Effector CD4-positive, alpha-beta T cell (primary cell): ENCODE measurements at regions not wholly inside any gene's neighbourhood (a gene's known extent, or its start where the extent isn't known, plus 50 kb on each side); places are given as distances from the start of the nearest gene placed in this dataset.
"Not testable (repeated sequence)": the region's sequence is repeated elsewhere in the genome, so short reads cannot be mapped to it uniquely, and the experiment has no call there.

ENCODE experiments used
- DNase-seq: peaks from one replicate; pipeline ENCODE4 v3.0.0-alpha.2; 2020

- DNase-seq: not testable (repeated sequence)
Measured at GRCh38 chr6:27825848-27826611, 86.2 kb downstream of the OR2B2 start.

- no peak for DNase-seq
Measured at GRCh38 chr6:27825025-27825793, 87.0 kb downstream of the OR2B2 start.

- DNase-seq: peak; percentile 19
Measured at GRCh38 chr6:27824211-27825024, 87.8 kb downstream of the OR2B2 start.

GRCh38 chr6:27823714-27824210 lies 88.4 kb downstream of the OR2B2 start:
- peak; percentile 32 for DNase-seq

- DNase-seq: no peak
Measured at GRCh38 chr6:27816906-27817305, 95.3 kb downstream of the OR2B2 start.

- peak; percentile 62 for DNase-seq
Measured at GRCh38 chr6:27814665-27815424, 97.4 kb downstream of the OR2B2 start.

DNA sequence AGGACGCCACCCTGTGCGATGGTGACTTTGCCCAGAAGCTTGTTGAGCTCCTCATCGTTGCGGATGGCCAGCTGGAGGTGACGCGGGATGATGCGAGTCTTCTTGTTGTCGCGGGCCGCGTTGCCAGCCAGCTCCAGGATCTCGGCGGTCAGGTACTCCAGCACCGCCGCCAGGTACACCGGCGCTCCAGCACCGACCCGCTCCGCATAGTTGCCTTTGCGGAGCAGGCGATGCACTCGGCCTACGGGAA lies 97.9 kb downstream of the OR2B2 start:
- not testable (repeated sequence) for DNase-seq

DNA sequence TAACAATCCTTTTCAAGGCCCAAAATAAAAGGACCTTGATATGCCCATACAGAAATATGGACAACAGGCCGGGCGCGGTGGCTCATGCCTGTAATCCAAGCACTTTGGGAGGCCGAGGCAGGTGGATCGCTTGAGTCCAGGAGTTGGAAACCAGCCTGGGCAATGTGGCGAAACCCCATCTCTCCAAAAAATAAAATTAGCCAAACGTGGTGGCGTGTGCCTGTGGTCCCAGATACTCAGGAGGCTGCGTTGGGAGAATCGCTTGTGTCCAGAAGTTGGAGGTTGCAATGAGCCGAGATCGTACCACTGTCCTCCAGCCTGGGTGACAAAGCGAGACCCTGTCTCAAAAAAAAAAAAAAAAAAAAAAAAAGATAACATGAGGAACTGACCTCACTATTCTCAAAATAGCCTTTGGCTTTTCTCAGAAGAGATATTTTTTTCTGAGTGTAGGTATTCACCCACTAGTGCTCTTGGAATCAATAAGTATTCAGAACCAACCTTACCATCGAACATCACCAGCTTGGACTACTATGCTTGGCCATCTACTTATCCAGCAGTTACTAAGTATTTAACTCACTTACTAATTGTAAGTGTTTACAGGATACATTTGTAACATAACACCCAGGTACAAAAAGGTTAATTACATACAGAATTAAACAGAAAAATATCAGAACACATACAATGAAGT lies 99.2 kb downstream of the OR2B2 start:
- no peak for DNase-seq

DNA sequence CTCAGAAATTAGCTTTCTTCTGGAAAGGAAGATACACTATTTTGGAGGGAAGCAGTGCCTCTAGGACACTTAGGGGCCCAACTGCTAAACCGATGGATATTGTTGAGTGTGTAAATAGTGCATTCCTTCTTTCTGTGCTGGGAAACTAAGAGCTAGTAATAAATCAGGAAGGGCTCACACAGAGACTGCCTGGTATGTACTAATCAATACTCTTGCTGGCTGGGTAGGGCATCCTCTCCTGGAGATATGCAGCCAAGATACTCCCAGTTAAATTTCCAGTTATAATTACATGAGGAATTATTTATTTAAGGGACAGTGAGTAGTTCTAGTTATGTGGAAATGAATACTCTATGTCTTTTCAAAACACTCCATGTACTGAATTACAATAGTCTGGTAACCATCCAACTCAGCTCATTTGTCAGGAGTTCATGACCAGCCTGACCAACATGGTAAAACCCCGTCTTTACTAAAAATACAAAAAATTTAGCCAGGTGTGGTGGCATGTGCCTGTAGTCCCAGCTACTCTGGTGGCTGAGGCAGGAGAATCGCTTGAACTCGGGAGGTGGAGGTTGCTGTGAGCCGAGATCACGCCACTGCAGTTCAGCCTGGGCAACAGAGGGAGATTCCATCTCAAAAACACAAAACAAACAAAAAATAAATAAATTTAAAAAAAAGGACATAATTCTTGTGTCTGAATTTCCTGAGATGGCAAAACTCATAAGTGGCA lies 100.0 kb downstream of the OR2B2 start:
- no peak for DNase-seq

- DNase-seq: no peak
Measured at GRCh38 chr6:27811451-27811772, 100.8 kb downstream of the OR2B2 start.

DNA sequence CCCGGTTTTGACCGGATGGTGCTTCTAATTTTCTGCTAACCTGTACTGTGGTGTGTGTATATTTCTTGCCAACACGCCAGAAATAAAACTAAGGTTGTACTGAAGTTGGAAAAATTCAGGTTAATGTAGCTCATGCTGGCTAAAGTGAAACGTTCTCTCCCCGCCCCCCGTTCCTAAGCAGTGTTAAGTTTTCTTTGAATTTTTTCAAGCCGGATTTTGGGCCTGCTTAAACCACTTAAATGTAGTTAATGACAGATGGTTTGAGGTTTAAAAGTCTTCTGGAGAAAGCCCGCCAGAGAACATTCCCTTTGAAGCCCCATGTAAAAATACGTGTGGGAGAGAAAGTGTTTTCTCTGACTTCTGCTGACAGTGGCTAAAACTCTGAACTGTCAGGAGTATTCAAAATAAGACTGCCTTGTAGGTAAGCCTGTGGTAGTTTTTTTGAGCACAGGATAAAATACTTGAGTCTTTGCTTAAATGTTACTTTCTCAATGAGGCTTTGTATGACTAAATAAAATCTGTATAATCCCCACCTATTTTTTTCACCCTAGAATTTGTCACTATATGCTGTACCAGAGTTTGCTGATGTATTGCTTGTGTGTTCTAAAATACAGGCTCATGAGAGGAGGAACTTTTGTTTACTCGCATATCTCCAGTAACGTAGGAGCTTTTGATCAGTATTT lies 101.3 kb downstream of the OR2B2 start:
- DNase-seq: no peak

- DNase-seq: peak; percentile 73
Measured at GRCh38 chr6:27809939-27810767, 102.0 kb downstream of the OR2B2 start.

DNA sequence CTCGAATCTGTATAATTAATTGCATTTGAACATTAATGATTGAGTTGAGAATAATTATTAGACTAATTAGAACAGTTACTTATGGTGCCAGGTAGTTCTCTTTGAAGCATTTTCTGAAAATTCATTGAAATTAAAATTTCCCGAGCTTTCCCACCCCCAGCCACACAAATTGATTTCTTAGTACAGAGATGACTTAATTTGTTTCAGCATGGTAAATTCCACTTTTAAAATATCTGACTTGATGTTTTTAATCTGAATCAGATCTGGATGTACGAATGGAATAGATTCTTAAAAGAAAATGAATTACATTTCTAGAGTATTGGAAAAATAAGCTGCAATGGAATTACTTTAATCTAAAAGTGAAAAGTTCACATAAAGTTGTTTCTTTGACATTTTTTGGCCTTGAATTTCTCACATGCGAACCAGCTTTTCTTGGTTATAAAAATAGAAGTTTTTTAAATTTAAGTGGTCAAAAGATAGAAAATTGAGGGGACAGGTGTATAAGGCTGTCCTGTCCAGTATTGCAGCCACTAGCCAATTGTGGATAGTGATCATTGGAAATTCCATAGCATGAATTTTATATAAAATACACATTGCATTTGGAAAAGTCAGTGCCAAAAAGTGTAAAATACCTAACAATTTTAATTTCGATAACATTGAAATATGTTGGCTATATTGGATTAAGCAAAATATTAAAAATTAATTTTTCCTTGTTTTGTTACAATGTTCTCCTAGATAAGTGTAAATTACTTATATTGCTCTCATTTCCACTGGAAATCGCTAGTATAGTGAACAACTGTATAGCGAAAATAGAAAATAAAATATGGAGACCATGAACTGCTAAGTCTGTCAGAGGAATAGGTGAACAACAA lies 102.9 kb downstream of the OR2B2 start:
- no peak for DNase-seq

DNA sequence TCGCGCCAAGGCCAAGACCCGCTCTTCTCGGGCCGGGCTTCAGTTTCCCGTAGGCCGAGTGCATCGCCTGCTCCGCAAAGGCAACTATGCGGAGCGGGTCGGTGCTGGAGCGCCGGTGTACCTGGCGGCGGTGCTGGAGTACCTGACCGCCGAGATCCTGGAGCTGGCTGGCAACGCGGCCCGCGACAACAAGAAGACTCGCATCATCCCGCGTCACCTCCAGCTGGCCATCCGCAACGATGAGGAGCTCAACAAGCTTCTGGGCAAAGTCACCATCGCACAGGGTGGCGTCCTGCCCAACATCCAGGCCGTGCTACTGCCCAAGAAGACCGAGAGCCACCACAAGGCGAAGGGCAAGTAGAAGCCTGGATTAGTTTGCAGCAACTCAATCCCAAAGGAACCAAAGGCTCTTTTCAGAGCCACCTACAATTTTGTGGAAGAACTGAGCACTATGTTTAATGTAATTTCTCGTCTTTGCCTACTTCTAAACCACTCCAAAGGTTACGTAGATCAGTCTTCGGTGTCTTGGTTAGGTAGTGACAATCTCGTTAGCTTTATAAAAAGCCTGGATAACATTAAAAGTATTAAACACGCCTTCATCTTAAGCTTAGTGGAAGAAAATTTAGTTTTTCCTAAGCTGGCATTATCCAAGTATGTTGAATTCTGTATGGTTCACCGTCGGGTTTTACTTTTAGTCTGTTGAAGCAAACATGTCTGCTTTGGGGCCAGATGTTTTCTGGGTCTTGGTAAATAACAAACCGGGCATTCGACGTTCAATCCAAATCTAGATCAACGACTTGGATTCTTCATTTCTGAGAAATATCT lies 103.7 kb downstream of the OR2B2 start:
- DNase-seq: not testable (repeated sequence)

DNA sequence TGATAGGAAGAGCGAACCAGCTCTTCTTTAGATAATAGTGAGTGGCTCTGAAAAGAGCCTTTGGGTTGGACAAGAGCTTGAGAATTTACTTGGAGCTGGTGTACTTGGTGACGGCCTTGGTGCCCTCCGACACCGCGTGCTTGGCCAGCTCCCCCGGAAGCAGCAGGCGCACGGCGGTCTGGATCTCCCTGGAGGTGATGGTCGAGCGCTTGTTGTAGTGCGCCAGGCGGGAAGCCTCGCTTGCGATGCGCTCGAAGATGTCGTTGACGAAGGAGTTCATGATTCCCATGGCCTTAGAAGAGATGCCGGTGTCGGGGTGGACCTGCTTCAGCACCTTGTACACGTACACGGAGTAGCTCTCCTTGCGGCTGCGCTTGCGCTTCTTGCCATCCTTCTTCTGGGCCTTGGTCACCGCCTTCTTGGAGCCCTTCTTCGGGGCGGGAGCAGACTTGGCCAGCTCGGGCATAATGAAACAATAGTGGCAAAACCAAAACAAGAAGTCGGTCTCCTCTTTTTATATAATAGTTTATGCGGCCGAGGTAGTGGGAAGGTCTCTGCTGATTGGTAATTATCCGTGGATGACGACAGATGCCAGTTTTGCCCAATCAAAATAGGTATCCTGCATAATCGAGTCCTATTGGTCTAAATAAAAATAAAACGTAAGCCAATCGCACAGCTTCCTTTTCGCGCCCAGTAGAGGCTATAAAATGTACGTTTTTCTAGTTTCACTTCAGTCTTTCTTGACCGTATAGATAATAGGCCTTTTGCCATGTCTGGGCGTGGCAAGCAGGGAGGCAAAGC lies 104.6 kb downstream of the OR2B2 start:
- DNase-seq: peak; percentile 61

- DNase-seq: no peak
Measured at GRCh38 chr6:27806981-27807440, 105.2 kb downstream of the OR2B2 start.

DNA sequence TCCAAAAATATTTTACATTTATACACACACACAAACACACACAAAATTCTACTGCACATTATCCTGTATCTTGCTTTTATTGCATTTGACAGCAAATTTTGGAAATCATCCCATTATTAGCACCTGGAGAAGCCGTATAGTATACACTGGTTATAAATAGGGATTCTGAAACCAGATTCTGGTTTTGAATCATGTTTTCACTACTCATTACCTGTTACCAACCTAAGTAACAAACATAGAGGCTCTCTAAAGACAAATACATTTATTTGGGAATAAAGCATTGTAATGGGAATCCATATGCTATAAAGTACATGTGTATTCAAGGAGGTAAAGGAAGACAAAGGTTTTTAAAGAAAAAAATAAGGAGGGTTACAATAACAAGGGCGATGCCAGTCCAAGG lies 106.8 kb downstream of the OR2B2 start:
- no peak for DNase-seq
